Psoas muscle (tissue), 7 donors: ENCODE measurements at regions not wholly inside any gene's neighbourhood (a gene's known extent, or its start where the extent isn't known, plus 50 kb on each side); places are given as distances from the start of the nearest gene placed in this dataset.
A peak's percentile ranks its signal among the peaks of the same experiment; 100 is the strongest.

Experiments
- ATAC-seq, 4 donors: fragments of 200-7000 bp; cut with Tn5 transposase; one replicate each; pipeline ENCODE4 v1.9.1; 2020; ENCODE audit warnings: moderate library complexity in 3 of 4, mild to moderate bottlenecking in 2 of 4
- DNase-seq, 2 donors: peaks; one replicate each; pipeline ENCODE4 v3.0.0-alpha.2; 2020
- H3K27ac ChIP-seq: fragments of 200-600 bp; one replicate; pipeline ENCODE4 v1.8.0; 2022
- H3K27me3 ChIP-seq, 3 donors: fragments of 200-600 bp in 1 of 3; one replicate each; pipeline versions ENCODE4 v1.6.1 to v1.8.0; 2013 to 2022; ENCODE audit warnings: low read length in 2 of 3, mild to moderate bottlenecking in 2 of 3, moderate library complexity in 1 of 3; ENCODE audit not compliant: insufficient read depth in 3 of 3
- H3K36me3 ChIP-seq, 2 donors: fragments of 200-600 bp in 1 of 2; one replicate each; pipeline versions ENCODE4 v1.6.1 to v1.8.0; 2013 to 2022; ENCODE audit warnings: low read depth in 1 of 2, mild to moderate bottlenecking in 1 of 2, moderate library complexity in 1 of 2; ENCODE audit not compliant: insufficient read depth in 1 of 2
- H3K4me1 ChIP-seq: fragments of 200-600 bp; one replicate; pipeline ENCODE4 v1.8.0; 2022
- H3K4me3 ChIP-seq: fragments of 200-600 bp; one replicate; pipeline ENCODE4 v1.8.0; 2022; ENCODE audit warnings: mild to moderate bottlenecking
- H3K9me3 ChIP-seq: fragments of 200-600 bp; one replicate; pipeline ENCODE4 v1.8.0; 2022
- WGBS, 3 donors: extraction: QIAGEN DNeasy Blood & Tissue Kit; methylation state at CpG; one replicate each; pipeline versions ENCODE4 v1.1.6 to v1.1.7; 2013; 5-methylcytosine and 5-hydroxymethylcytosine counted together
- intact Hi-C, 2 donors: fragments of 100-400 bp; cut with DNase I; formaldehyde crosslinking; loops; one replicate each; pipeline versions ENCODE4 v1.11.0 to v1.14.2; 2022
- TF ChIP-seq, protein P1 (sequence below): fragments of 200-600 bp; IDR thresholded peaks from one replicate; pipeline ENCODE4 v1.8.0; 2022; ENCODE audit warnings: antibody characterized with exemption
- donor health status: healthy with polysubstance abuse.
- donor health status: DM: no; HTN: no; CAD: no; lungs with moderate emphysema.
- donor health status: Bipolar disorder and iron deficiency.
- donor health status: healthy.
- donor health status: DM: yes; HTN: yes; CAD: no.
- donor health status: DM: no; HTN: no; CAD: no.
- donor health status: DM: yes; HTN: yes; CAD: no.

DNA sequence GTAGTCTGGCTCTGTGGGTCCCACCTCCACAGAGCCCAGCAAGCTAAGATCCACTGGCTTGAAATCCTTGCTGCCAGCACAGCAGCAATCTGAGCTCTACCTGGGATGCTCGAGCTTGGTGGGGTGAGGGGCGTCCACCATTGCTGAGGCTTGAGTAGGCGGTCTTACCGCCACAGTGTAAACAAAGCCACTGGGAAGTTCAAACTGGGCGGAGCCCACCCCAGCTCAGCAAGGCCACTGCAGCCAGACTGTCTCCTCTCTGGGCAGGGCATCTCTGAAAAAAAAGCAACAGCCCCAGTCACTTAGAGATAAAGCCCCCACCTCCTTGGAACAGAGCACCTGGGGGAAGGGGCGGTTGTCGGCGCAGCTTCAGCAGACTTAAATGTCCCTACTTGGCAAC lies 243.2 kb upstream of the POF1B start:
- Histone ChIP-seq H3K36me3 (no peaks in the 10 kb centered on the region), H3K27ac (no peak overlapping the region), H3K4me3 (no peak overlapping the region), H3K27me3 (peaks cover 0 to 13% (median 0%) of the 10 kb centered on the region in 3 donors), H3K4me1 (no peaks in the 10 kb centered on the region), H3K9me3 (peaks cover 2% of the 10 kb centered on the region)
- DNase-seq, result no peak
- TF ChIP-seq, protein P1, sequence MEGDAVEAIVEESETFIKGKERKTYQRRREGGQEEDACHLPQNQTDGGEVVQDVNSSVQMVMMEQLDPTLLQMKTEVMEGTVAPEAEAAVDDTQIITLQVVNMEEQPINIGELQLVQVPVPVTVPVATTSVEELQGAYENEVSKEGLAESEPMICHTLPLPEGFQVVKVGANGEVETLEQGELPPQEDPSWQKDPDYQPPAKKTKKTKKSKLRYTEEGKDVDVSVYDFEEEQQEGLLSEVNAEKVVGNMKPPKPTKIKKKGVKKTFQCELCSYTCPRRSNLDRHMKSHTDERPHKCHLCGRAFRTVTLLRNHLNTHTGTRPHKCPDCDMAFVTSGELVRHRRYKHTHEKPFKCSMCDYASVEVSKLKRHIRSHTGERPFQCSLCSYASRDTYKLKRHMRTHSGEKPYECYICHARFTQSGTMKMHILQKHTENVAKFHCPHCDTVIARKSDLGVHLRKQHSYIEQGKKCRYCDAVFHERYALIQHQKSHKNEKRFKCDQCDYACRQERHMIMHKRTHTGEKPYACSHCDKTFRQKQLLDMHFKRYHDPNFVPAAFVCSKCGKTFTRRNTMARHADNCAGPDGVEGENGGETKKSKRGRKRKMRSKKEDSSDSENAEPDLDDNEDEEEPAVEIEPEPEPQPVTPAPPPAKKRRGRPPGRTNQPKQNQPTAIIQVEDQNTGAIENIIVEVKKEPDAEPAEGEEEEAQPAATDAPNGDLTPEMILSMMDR, result no peak
- no peak for ATAC-seq
- 64 to 95% (median 89%) methylated on average over 7 to 8 of the region's 8 CpGs for WGBS, 3 donors
- intact Hi-C loops, result no loop called here

DNA sequence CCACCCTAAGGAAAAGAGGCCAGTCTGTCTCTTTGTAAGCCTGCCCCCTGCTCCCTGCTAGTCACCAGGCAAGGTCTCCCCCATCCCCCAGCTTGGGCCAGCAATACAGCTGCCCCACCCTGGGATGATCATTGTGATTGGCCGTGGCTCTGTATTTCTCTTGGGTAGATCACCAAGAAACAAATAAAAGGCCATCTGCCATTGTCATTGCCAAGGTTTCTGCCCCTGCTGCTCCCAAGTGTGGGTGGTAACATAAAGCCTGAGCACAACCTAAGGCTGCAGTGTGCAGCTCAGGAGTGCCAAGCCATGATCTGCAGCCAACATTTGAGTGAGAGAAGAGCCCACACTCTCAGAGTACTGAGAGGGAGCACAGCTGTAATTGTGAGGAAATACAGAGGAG lies 241.0 kb upstream of the POF1B start:
- Histone ChIP-seq H3K27ac (no peak overlapping the region), H3K4me1 (no peaks in the 10 kb centered on the region), H3K9me3 (peaks cover 2% of the 10 kb centered on the region), H3K4me3 (no peak overlapping the region), H3K36me3 (no peaks in the 10 kb centered on the region), H3K27me3 (peaks cover 0 to 13% (median 0%) of the 10 kb centered on the region in 3 donors)
- no peak for DNase-seq
- intact Hi-C loops, result no loop called here
- no peak for ATAC-seq
- TF ChIP-seq, protein P1, result no peak
- WGBS, 3 donors, result 43 to 56% (median 52%) methylated on average over 1 of the region's 1 CpG

DNA sequence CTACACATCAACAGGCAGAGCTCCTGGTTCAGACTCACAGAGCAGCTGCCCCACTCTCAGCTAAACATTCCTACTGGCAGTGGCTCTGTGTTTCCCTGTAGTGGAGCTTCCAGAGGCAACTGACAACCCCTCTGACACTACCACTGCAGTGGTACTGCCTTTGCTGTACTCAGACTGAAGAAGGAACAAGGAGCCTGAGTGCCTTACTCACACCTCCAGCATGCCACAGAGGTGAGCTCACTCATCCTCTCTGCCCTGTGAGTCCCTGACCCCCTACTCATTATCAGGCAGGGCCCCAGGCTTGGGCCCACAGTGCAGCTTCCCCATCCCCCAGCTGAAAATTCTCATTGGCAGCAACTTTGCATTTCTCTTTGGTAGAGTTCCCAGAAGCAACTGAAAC lies 240.5 kb upstream of the POF1B start:
- H3K27ac ChIP-seq, result no peak overlapping the region
- H3K27me3 ChIP-seq, result peaks cover 0 to 13% (median 0%) of the 10 kb centered on the region in 3 donors
- no peaks in the 10 kb centered on the region for H3K36me3 ChIP-seq
- H3K4me3 ChIP-seq, result no peak overlapping the region
- H3K4me1 ChIP-seq, result no peaks in the 10 kb centered on the region
- intact Hi-C loops, result no loop called here
- ATAC-seq (no peak), DNase-seq (no peak)
- H3K9me3 ChIP-seq, result peaks cover 2% of the 10 kb centered on the region
- TF ChIP-seq, protein P1, result no peak

DNA sequence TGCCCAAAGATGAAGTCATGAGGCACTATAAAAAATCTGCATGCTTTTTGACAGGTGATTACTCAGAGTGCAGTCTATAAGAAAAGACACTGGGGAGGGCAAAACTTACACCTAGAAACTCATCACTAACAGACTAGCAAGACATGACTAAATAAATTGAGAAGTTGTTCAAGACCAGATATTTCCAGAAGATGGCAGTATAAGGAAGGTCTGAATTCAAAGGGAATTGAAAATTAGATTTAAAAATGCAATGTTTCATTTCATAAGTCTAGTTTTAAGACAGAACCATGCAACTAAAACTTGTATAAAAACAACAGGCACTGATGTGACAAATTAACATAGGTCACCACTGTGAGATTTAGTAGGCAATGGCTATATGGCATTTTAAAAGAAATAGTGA lies 232.5 kb upstream of the POF1B start:
- TF ChIP-seq, protein P1, result peak; percentile 37
- H3K4me1 ChIP-seq, result no peaks in the 10 kb centered on the region
- no peak overlapping the region for H3K27ac ChIP-seq
- ATAC-seq (no peak), DNase-seq (no peak)
- no peak overlapping the region for H3K4me3 ChIP-seq
- intact Hi-C loops, result no loop called here
- H3K9me3 ChIP-seq, result no peaks in the 10 kb centered on the region
- peaks cover 0 to 3% (median 0%) of the 10 kb centered on the region in 3 donors for H3K27me3 ChIP-seq
- H3K36me3 ChIP-seq, result no peaks in the 10 kb centered on the region

DNA sequence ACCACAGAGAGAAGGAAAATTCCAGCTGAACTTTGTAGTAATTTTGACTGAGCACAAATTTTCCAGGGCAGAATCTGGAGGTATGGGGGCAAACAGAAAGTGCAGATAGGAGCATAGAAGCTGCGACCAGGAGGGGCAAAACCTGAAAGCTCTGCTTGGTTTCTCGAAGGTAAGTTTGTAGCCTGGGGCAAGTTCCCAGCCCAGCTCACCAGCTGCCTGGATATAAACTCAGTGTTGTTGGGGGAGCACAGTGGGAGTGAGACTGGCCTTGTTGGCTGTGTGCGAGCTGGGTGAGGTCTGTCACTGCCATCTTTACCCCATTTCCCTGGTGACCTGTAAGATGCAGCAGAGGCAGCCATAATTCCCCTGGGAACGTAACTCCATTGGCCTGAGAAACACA lies 213.5 kb upstream of the POF1B start:
- DNase-seq, result no peak
- Histone ChIP-seq H3K36me3 (no peaks in the 10 kb centered on the region), H3K4me1 (no peaks in the 10 kb centered on the region), H3K27me3 (no peaks in the 10 kb centered on the region), H3K27ac (no peak overlapping the region), H3K9me3 (peaks cover 3% of the 10 kb centered on the region), H3K4me3 (no peak overlapping the region)
- TF ChIP-seq, protein P1, result no peak
- intact Hi-C loops, result no loop called here
- no peak for ATAC-seq
- 64 to 91% (median 84%) methylated on average over 4 of the region's 4 CpGs for WGBS, 3 donors
